Inflammatory macrophage treated with lipopolysaccharide for 1 hour (primary cell): ENCODE measurements at regions not wholly inside any gene's neighbourhood (a gene's known extent, or its start where the extent isn't known, plus 50 kb on each side); places are given as distances from the start of the nearest gene placed in this dataset.
A peak's percentile ranks its signal among the peaks of the same experiment; 100 is the strongest.
"Not testable (repeated sequence)": the region's sequence is repeated elsewhere in the genome, so short reads cannot be mapped to it uniquely, and the experiment has no call there.

ENCODE experiments used
- DNase-seq, 2 donors: peaks; one replicate each; pipeline ENCODE4 v3.0.0-alpha.2; 2020 to 2022

- no peak for DNase-seq
Observed at GRCh38 chr5:124614836-124615385, 131.5 kb downstream of the ZNF608 start.

- no peak for DNase-seq
Observed at GRCh38 chr5:124614105-124614504, 132.3 kb downstream of the ZNF608 start.

- DNase-seq: no peak
Observed at GRCh38 chr5:124613273-124613953, 133.0 kb downstream of the ZNF608 start.

- no peak for DNase-seq
Observed at GRCh38 chr5:124612023-124612422, 134.4 kb downstream of the ZNF608 start.

GRCh38 chr5:124611262-124611661 is 135.2 kb downstream of the ZNF608 start:
- not testable (repeated sequence) for DNase-seq

GRCh38 chr5:124609685-124610084 is 136.8 kb downstream of the ZNF608 start:
- DNase-seq: not testable (repeated sequence)

- no peak for DNase-seq
Observed at GRCh38 chr5:124606543-124606942, 139.9 kb downstream of the ZNF608 start.

- DNase-seq: no peak
Observed at GRCh38 chr5:124606093-124606492, 140.3 kb downstream of the ZNF608 start.

- DNase-seq: no peak
Observed at GRCh38 chr5:124605541-124605940, 140.9 kb downstream of the ZNF608 start.

- no peak for DNase-seq
Observed at GRCh38 chr5:124604419-124604818, 142.0 kb downstream of the ZNF608 start.

- no peak for DNase-seq
Observed at GRCh38 chr5:124602925-124603650, 143.4 kb downstream of the ZNF608 start.

- DNase-seq: no peak
Observed at GRCh38 chr5:124599028-124599973, 147.1 kb downstream of the ZNF608 start.

- DNase-seq: no peak
Observed at GRCh38 chr5:124596595-124597421, 149.6 kb downstream of the ZNF608 start.

- DNase-seq: no peak
Observed at GRCh38 chr5:124593952-124594351, 152.5 kb downstream of the ZNF608 start.

GRCh38 chr5:124592891-124593290 is 153.5 kb downstream of the ZNF608 start:
- DNase-seq: no peak

- DNase-seq: no peak
Observed at GRCh38 chr5:124591583-124591982, 154.9 kb downstream of the ZNF608 start.

- no peak for DNase-seq
Observed at GRCh38 chr5:124590686-124591085, 155.8 kb downstream of the ZNF608 start.

GRCh38 chr5:124587280-124587679 is 159.2 kb downstream of the ZNF608 start:
- DNase-seq: no peak

- no peak for DNase-seq
Observed at GRCh38 chr5:124584991-124585715, 161.3 kb downstream of the ZNF608 start.

GRCh38 chr5:124583469-124584350 is 162.7 kb downstream of the ZNF608 start:
- DNase-seq: peak; percentile 19 to 37

- DNase-seq: no peak
Observed at GRCh38 chr5:124582561-124582840, 163.9 kb downstream of the ZNF608 start.
